PC-9 (cell line): ENCODE measurements at regions not wholly inside any gene's neighbourhood (a gene's known extent, or its start where the extent isn't known, plus 50 kb on each side); places are given as distances from the start of the nearest gene placed in this dataset.

Experiments used
- BruUV-seq: library from RNA; stranded (reverse); fragments of 400-500 nt; replicated peaks from 2 replicates; lab custom pipeline; 2021; lab: Mats Ljungman, UMichigan
- CTCF ChIA-PET: fragments of 300-600 bp; sonication (Branson Sonifier 250); formaldehyde crosslinking; loops from one replicate; lab custom pipeline; 2022; ENCODE audit warnings: antibody characterized with exemption; lab: Charles Lee
- POLR2A ChIA-PET: fragments of 300-600 bp; sonication (Branson Sonifier 250); formaldehyde crosslinking; loops from one replicate; lab custom pipeline; 2022; ENCODE audit warnings: antibody characterized with exemption; ENCODE audit not compliant: unreplicated experiment; lab: Charles Lee
- DNase-seq, 2 experiments: peaks; one replicate each; pipeline versions ENCODE4 v3.0.0 to v3.0.0-alpha.2; 2015 to 2022; ENCODE audit warnings: mixed read lengths in 1 of 2
- H2AFZ ChIP-seq: fragments of 200-600 bp; sonication (generic); 2 replicates; pipeline ENCODE4 v1.8.1; 2017; ENCODE audit warnings: antibody characterized with exemption
- H3F3A ChIP-seq: fragments of 200-600 bp; sonication (generic); 2 replicates; pipeline ENCODE4 v1.8.1; 2017; ENCODE audit warnings: antibody characterized with exemption, mild to moderate bottlenecking, low read depth; ENCODE audit not compliant: insufficient read depth
- H3K27ac ChIP-seq: fragments of 200-600 bp; sonication (generic); 2 replicates; pipeline ENCODE4 v1.6.1; 2016; ENCODE audit warnings: mixed run types
- H3K27me3 ChIP-seq: fragments of 200-600 bp; sonication (generic); 2 replicates; pipeline ENCODE4 v1.6.1; 2016; ENCODE audit warnings: low read depth, mixed run types; ENCODE audit not compliant: insufficient read depth
- H3K36me3 ChIP-seq: fragments of 200-600 bp; sonication (generic); 2 replicates; pipeline ENCODE4 v1.6.1; 2016; ENCODE audit warnings: low read depth, mixed run types
- H3K4me1 ChIP-seq: fragments of 200-600 bp; sonication (generic); replicated peaks from 2 replicates; pipeline ENCODE4 v1.6.1; 2016; ENCODE audit warnings: mixed run types; ENCODE audit not compliant: insufficient read depth
- H3K4me2 ChIP-seq: fragments of 200-600 bp; sonication (generic); 2 replicates; pipeline ENCODE4 v1.6.1; 2017; ENCODE audit warnings: mixed run types
- H3K4me3 ChIP-seq: fragments of 200-600 bp; sonication (generic); 2 replicates; pipeline ENCODE4 v1.6.1; 2016; ENCODE audit warnings: mixed run types
- H3K79me2 ChIP-seq: fragments of 200-600 bp; sonication (generic); 2 replicates; pipeline ENCODE4 v1.6.1; 2017; ENCODE audit warnings: low read depth, mixed run types
- H3K9me2 ChIP-seq: fragments of 200-600 bp; sonication (generic); 2 replicates; pipeline ENCODE4 v1.8.1; 2017; ENCODE audit warnings: mild to moderate bottlenecking; ENCODE audit not compliant: insufficient read depth
- H3K9me3 ChIP-seq: fragments of 200-600 bp; sonication (generic); 2 replicates; pipeline ENCODE4 v1.8.1; 2016; ENCODE audit warnings: low read depth; ENCODE audit not compliant: insufficient read depth
- H4K20me1 ChIP-seq: fragments of 200-600 bp; sonication (generic); 2 replicates; pipeline ENCODE4 v1.8.1; 2017; ENCODE audit not compliant: insufficient read depth
- CTCF ChIP-seq: fragments of 200-600 bp; sonication (generic); conservative IDR thresholded peaks from 2 replicates; pipeline ENCODE4 v1.6.1; 2017; ENCODE audit warnings: mixed run types, antibody characterized with exemption, mild to moderate bottlenecking, moderate library complexity
- EZH2 ChIP-seq: fragments of 200-600 bp; sonication (generic); IDR thresholded peaks from 2 replicates; pipeline ENCODE4 v1.8.0; 2017; ENCODE audit warnings: antibody characterized with exemption, low read depth
- intact Hi-C: fragments of 100-400 bp; cut with micrococcal nuclease; formaldehyde crosslinking; loops from one replicate; pipeline ENCODE4 v1.10.0; 2022; ENCODE audit not compliant: unreplicated experiment

- no peak for TF ChIP-seq CTCF
- TF ChIP-seq EZH2, result no peak
- Histone ChIP-seq H2AFZ (no peak overlapping the region), H3K4me1 (no peaks in the 10 kb centered on the region), H3K79me2 (no peaks in the 10 kb centered on the region), H3K27me3 (no peaks in the 10 kb centered on the region), H3K27ac (no peak overlapping the region), H3K9me3 (no peaks in the 10 kb centered on the region), H3K4me3 (no peak overlapping the region), H3K36me3 (no peaks in the 10 kb centered on the region), H4K20me1 (no peaks in the 10 kb centered on the region), H3K4me2 (no peak overlapping the region), H3F3A (no peaks in the 10 kb centered on the region), H3K9me2 (no peaks in the 10 kb centered on the region)
- ChIA-PET POLR2A (no interaction called here), CTCF (no interaction called here)
- intact Hi-C loops, result no loop called here
- no peak for DNase-seq
- BruUV-seq, result no TSS peak
These were observed 264.7 kb upstream of the CCNG1 start for GRCh38 chr5:163172540-163173338.

GRCh38 chr5:163177971-163178370 is 259.4 kb upstream of the CCNG1 start:
- no peak for DNase-seq
- Histone ChIP-seq H3K4me1 (no peaks in the 10 kb centered on the region), H3K9me3 (no peaks in the 10 kb centered on the region), H3K36me3 (no peaks in the 10 kb centered on the region), H2AFZ (no peak overlapping the region), H3F3A (no peaks in the 10 kb centered on the region), H3K4me2 (no peak overlapping the region), H3K27ac (no peak overlapping the region), H4K20me1 (no peaks in the 10 kb centered on the region), H3K4me3 (no peak overlapping the region), H3K27me3 (no peaks in the 10 kb centered on the region), H3K79me2 (no peaks in the 10 kb centered on the region), H3K9me2 (no peaks in the 10 kb centered on the region)
- no TSS peak for BruUV-seq
- intact Hi-C loops, result no loop called here
- TF ChIP-seq CTCF (no peak), EZH2 (no peak)
- CTCF ChIA-PET, result no interaction called here
- POLR2A ChIA-PET, result no interaction called here

GRCh38 chr5:163185315-163185714 is 252.1 kb upstream of the CCNG1 start:
- BruUV-seq, result no TSS peak
- CTCF ChIA-PET, result no interaction called here
- Histone ChIP-seq H3K79me2 (no peaks in the 10 kb centered on the region), H4K20me1 (0 out of 2 replicates have a peak, but pooled peaks cover 3% of the 10 kb centered on the region), H3K4me3 (no peak overlapping the region), H2AFZ (no peak overlapping the region), H3K36me3 (no peaks in the 10 kb centered on the region), H3K4me1 (no peaks in the 10 kb centered on the region), H3K27ac (no peak overlapping the region), H3K9me3 (no peaks in the 10 kb centered on the region), H3K27me3 (no peaks in the 10 kb centered on the region), H3K9me2 (no peaks in the 10 kb centered on the region), H3F3A (no peaks in the 10 kb centered on the region), H3K4me2 (no peak overlapping the region)
- TF ChIP-seq EZH2 (no peak), CTCF (no peak)
- no peak for DNase-seq
- intact Hi-C loops, result no loop called here
- POLR2A ChIA-PET, result no interaction called here
